ENCODE measurements at regions not wholly inside any gene's neighbourhood (a gene's known extent, or its start where the extent isn't known, plus 50 kb on each side); places are given as distances from the start of the nearest gene placed in this dataset.

DNA sequence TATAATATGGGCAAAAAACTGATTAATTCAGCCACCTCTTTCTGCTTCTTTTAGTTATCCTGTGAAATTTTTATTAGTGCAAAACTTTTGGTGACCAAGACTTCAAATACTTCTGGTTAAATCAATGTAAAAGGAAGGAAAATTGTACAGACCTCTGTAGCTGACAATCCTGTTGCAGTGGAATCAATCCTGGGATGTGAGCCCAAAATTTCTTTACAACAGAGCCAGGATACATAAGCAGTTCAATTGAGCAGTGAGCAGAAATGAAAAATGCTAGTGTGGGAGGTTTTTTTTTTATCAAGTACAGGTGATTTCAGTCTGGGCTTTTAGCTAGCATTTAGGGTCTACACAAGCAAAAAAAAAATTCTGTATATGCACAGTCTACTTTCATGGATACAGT, 398.0 kb downstream of the OTOL1 start:
- H3K4me1 Mint-ChIP-seq: no peaks in the 10 kb centered on the region
- no peaks in the 10 kb centered on the region for H3K27me3 ChIP-seq (ENCODE audit: control insufficient read depth in 2 of 2, insufficient read depth in 2 of 2, low read length in 2 of 2)
- no peak for DNase-seq
- no peak overlapping the region for H3K4me3 ChIP-seq (replicated peaks in 1 of 3; ENCODE audit: low read depth in 2 of 3, low read length in 3 of 3)
- H3K9me3 Mint-ChIP-seq: peaks cover 0 to 7% (median 5%) of the 10 kb centered on the region in 7 donors
- no peak overlapping the region for H3K27ac Mint-ChIP-seq
- H4K20me1 ChIP-seq (ENCODE audit: insufficient read depth, low read length): no peaks in the 10 kb centered on the region
- no peak overlapping the region for H3K9ac ChIP-seq (ENCODE audit: insufficient read depth, low read length, poor library complexity, severe bottlenecking)
- H3K4me3 Mint-ChIP-seq: no peak overlapping the region
- H3K4me2 ChIP-seq (replicated peaks; ENCODE audit: extremely low read depth, low read length, poor library complexity, severe bottlenecking): no peak overlapping the region
- TF ChIP-seq CTCF (IDR thresholded peaks at IDR 0.05): no peak
- no peaks in the 10 kb centered on the region for H3K4me1 ChIP-seq (ENCODE audit: control insufficient read depth in 1 of 2, insufficient read depth in 2 of 2, low read length in 2 of 2)
- H3K36me3 ChIP-seq (replicated peaks in 1 of 2; ENCODE audit: control insufficient read depth in 1 of 2, insufficient read depth in 2 of 2, low read length in 2 of 2): no peaks in the 10 kb centered on the region
- peaks cover 0 to 11% of the 10 kb centered on the region in 2 donors for H3K9me3 ChIP-seq (replicated peaks in 1 of 2; ENCODE audit: control insufficient read depth in 1 of 2, insufficient read depth in 1 of 2, low read length in 2 of 2)
- intact Hi-C loops (cut with micrococcal nuclease): no loop called here
- H2AFZ ChIP-seq (ENCODE audit: insufficient read depth, low read depth, low read length, poor library complexity, severe bottlenecking): no peak overlapping the region
- H3K36me3 Mint-ChIP-seq: no peaks in the 10 kb centered on the region
- no peaks in the 10 kb centered on the region for H3K27me3 Mint-ChIP-seq (ENCODE audit: low read depth in 3 of 3)
- no peak overlapping the region for H3K27ac ChIP-seq (ENCODE audit: low read depth in 1 of 2, low read length in 2 of 2)
- H3K79me2 ChIP-seq (ENCODE audit: insufficient read depth, low read length): no peaks in the 10 kb centered on the region

- Mint-ChIP-seq H3K4me1 (no peaks in the 10 kb centered on the region), H3K27ac (no peak overlapping the region), H3K27me3 (ENCODE audit: low read depth in 3 of 3) (peaks cover 0 to 3% (median 2%) of the 10 kb centered on the region in 3 donors), H3K9me3 (peaks cover 0 to 2% (median 0%) of the 10 kb centered on the region in 7 donors), H3K36me3 (no peaks in the 10 kb centered on the region), H3K4me3 (no peak overlapping the region)
- Histone ChIP-seq H3K27me3 (ENCODE audit: control insufficient read depth in 2 of 2, insufficient read depth in 2 of 2, low read length in 2 of 2) (no peaks in the 10 kb centered on the region), H3K4me3 (replicated peaks in 1 of 3; ENCODE audit: low read depth in 2 of 3, low read length in 3 of 3) (no peak overlapping the region), H3K4me2 (replicated peaks; ENCODE audit: extremely low read depth, low read length, poor library complexity, severe bottlenecking) (no peak overlapping the region), H3K36me3 (replicated peaks in 1 of 2; ENCODE audit: control insufficient read depth in 1 of 2, insufficient read depth in 2 of 2, low read length in 2 of 2) (no peaks in the 10 kb centered on the region), H4K20me1 (ENCODE audit: insufficient read depth, low read length) (no peaks in the 10 kb centered on the region), H3K4me1 (ENCODE audit: control insufficient read depth in 1 of 2, insufficient read depth in 2 of 2, low read length in 2 of 2) (no peaks in the 10 kb centered on the region), H3K27ac (ENCODE audit: low read depth in 1 of 2, low read length in 2 of 2) (no peak overlapping the region), H3K79me2 (ENCODE audit: insufficient read depth, low read length) (no peaks in the 10 kb centered on the region), H3K9ac (ENCODE audit: insufficient read depth, low read length, poor library complexity, severe bottlenecking) (no peak overlapping the region), H3K9me3 (replicated peaks in 1 of 2; ENCODE audit: control insufficient read depth in 1 of 2, insufficient read depth in 1 of 2, low read length in 2 of 2) (no peaks in the 10 kb centered on the region), H2AFZ (ENCODE audit: insufficient read depth, low read depth, low read length, poor library complexity, severe bottlenecking) (no peak overlapping the region)
- no peak for TF ChIP-seq CTCF (IDR thresholded peaks at IDR 0.05)
- no CpG with 5 or more reads among the region's 4 CpGs for WGBS (ENCODE audit: insufficient coverage)
- intact Hi-C loops (cut with micrococcal nuclease): no loop called here
- no peak for DNase-seq
Observed at GRCh38 chr3:161905520-161906132, 409.0 kb downstream of the OTOL1 start.

Measured in CD14-positive monocyte (primary cell).